ENCODE measurements at regions not wholly inside any gene's neighbourhood (a gene's known extent, or its start where the extent isn't known, plus 50 kb on each side); places are given as distances from the start of the nearest gene placed in this dataset.

DNA sequence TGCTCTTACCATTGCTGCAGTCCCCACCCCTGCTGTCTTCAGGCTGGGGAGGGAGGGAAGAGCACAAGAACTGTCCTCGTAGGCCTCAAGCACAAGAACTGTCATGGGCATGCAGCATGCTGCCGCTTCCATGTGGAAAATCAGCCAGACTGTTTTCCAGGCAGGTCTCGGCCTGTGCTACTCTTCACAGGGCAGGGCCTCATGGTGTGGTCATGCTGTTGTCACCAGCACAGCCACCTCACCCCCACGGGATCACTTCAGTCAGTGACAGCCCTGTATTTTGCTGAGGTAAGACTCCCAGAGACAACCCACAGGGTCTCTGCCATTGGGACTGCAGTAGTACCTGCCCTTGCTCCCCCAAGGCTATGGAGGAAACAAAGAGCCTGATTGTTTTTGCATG is 205.3 kb downstream of the NAP1L3 start:
- no peak overlapping the region for H3K4me2 ChIP-seq (ENCODE audit: control insufficient read depth, insufficient read depth)
- H3K27me3 ChIP-seq (replicated peaks in 1 of 2; ENCODE audit: control insufficient read depth in 2 of 2, insufficient read depth in 2 of 2, low read length in 1 of 2), result no peaks in the 10 kb centered on the region
- no peak overlapping the region for H3K9ac ChIP-seq (ENCODE audit: control insufficient read depth, insufficient read depth, low read length)
- no peak for FAIRE-seq
- no peak overlapping the region for H3K4me3 ChIP-seq
- in situ Hi-C loops (cut with MboI), result no loop called here
- H3K36me3 ChIP-seq (ENCODE audit: control insufficient read depth in 2 of 2, insufficient read depth in 2 of 2, low read length in 1 of 2), result no peaks in the 10 kb centered on the region
- 15% methylated on average over 4 of the region's 4 CpGs for WGBS (ENCODE audit: insufficient coverage, insufficient replicate concordance, low lambda C conversion rate, missing lambda C conversion rate)
- no peaks in the 10 kb centered on the region for H4K20me1 ChIP-seq (ENCODE audit: control insufficient read depth, insufficient read depth)
- intact Hi-C loops (cut with micrococcal nuclease; ENCODE audit: unreplicated experiment), result no loop called here
- no peaks in the 10 kb centered on the region for H3K9me3 ChIP-seq (replicated peaks; ENCODE audit: control insufficient read depth, insufficient read depth, low read length)
- H3K79me2 ChIP-seq (ENCODE audit: control insufficient read depth, insufficient read depth, low read length), result no peaks in the 10 kb centered on the region
- ChIA-PET SMC1A (ENCODE audit: uncharacterized antibody, unreplicated experiment) (no interaction called here), RAD21 (ENCODE audit: unreplicated experiment) (no interaction called here), POLR2A (no interaction called here), CTCF (no interaction called here)
- H2AFZ ChIP-seq (ENCODE audit: control insufficient read depth, low read depth, low read length), result no peak overlapping the region
- no peak overlapping the region for H3K27ac ChIP-seq (ENCODE audit: control insufficient read depth, insufficient read depth)
- no peak for ATAC-seq
- TF ChIP-seq MTA3 (IDR thresholded peaks at IDR 0.05; ENCODE audit: borderline replicate concordance, low read length) (no peak), ZNF24 (IDR thresholded peaks at IDR 0.05) (no peak), NR2C2 (IDR thresholded peaks at IDR 0.05; ENCODE audit: borderline replicate concordance, control insufficient read depth, insufficient read length, low read depth) (no peak), NFYB (IDR thresholded peaks at IDR 0.05; ENCODE audit: insufficient read depth, low read depth, low read length) (no peak), HDGF (IDR thresholded peaks at IDR 0.05) (no peak), HCFC1 (IDR thresholded peaks at IDR 0.05; ENCODE audit: low read length) (no peak), FOXM1 (IDR thresholded peaks at IDR 0.05; ENCODE audit: low read depth, low read length) (no peak)
- TF ChIP-seq, protein P1, sequence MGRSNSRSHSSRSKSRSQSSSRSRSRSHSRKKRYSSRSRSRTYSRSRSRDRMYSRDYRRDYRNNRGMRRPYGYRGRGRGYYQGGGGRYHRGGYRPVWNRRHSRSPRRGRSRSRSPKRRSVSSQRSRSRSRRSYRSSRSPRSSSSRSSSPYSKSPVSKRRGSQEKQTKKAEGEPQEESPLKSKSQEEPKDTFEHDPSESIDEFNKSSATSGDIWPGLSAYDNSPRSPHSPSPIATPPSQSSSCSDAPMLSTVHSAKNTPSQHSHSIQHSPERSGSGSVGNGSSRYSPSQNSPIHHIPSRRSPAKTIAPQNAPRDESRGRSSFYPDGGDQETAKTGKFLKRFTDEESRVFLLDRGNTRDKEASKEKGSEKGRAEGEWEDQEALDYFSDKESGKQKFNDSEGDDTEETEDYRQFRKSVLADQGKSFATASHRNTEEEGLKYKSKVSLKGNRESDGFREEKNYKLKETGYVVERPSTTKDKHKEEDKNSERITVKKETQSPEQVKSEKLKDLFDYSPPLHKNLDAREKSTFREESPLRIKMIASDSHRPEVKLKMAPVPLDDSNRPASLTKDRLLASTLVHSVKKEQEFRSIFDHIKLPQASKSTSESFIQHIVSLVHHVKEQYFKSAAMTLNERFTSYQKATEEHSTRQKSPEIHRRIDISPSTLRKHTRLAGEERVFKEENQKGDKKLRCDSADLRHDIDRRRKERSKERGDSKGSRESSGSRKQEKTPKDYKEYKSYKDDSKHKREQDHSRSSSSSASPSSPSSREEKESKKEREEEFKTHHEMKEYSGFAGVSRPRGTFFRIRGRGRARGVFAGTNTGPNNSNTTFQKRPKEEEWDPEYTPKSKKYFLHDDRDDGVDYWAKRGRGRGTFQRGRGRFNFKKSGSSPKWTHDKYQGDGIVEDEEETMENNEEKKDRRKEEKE (IDR thresholded peaks at IDR 0.05), result no peak
- TF ChIP-seq, protein P2, sequence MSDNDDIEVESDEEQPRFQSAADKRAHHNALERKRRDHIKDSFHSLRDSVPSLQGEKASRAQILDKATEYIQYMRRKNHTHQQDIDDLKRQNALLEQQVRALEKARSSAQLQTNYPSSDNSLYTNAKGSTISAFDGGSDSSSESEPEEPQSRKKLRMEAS (IDR thresholded peaks at IDR 0.05; ENCODE audit: low read depth, low read length), result no peak
- TF ChIP-seq, protein P3, sequence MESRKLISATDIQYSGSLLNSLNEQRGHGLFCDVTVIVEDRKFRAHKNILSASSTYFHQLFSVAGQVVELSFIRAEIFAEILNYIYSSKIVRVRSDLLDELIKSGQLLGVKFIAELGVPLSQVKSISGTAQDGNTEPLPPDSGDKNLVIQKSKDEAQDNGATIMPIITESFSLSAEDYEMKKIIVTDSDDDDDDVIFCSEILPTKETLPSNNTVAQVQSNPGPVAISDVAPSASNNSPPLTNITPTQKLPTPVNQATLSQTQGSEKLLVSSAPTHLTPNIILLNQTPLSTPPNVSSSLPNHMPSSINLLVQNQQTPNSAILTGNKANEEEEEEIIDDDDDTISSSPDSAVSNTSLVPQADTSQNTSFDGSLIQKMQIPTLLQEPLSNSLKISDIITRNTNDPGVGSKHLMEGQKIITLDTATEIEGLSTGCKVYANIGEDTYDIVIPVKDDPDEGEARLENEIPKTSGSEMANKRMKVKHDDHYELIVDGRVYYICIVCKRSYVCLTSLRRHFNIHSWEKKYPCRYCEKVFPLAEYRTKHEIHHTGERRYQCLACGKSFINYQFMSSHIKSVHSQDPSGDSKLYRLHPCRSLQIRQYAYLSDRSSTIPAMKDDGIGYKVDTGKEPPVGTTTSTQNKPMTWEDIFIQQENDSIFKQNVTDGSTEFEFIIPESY (IDR thresholded peaks at IDR 0.05), result no peak
- no peaks in the 10 kb centered on the region for H3K4me1 ChIP-seq (ENCODE audit: control insufficient read depth, insufficient read depth, low read length)
- BruUV-seq (replicated peaks), result no TSS peak
- DNase-seq (ENCODE audit: low read depth, low spot score), result no peak

All from GM12878 (cell line).